ENCODE measurements at regions not wholly inside any gene's neighbourhood (a gene's known extent, or its start where the extent isn't known, plus 50 kb on each side); places are given as distances from the start of the nearest gene placed in this dataset.

DNA sequence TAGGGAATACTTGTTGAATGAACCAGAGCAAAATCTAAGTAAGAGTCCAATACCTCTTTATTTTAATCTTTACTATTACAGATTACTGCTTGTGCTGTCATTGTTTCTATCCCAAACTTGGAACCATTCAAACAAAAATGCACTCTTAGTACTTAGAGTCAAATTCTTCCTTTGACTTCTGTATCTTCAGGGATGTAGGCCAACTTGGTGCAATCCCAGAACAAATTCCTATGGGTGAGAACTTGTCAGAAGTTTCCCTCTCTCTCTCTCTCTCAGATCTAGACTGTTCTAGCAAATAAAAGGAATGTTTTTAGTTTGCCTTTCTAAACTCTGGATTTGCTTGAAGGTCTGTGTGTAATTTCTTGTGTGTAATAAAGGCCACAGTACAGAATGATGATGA is 329.0 kb upstream of the TMTC4 start:
- DNase-seq (ENCODE audit: low spot score in 2 of 2) = no peak
- intact Hi-C loops (cut with DNase I; ENCODE audit: low total_unique reads) = no loop called here
- H3K36me3 ChIP-seq = no peaks in the 10 kb centered on the region
- H3K4me3 ChIP-seq = no peak overlapping the region
- H3K4me1 ChIP-seq = no peaks in the 10 kb centered on the region
- TF ChIP-seq, protein P1, sequence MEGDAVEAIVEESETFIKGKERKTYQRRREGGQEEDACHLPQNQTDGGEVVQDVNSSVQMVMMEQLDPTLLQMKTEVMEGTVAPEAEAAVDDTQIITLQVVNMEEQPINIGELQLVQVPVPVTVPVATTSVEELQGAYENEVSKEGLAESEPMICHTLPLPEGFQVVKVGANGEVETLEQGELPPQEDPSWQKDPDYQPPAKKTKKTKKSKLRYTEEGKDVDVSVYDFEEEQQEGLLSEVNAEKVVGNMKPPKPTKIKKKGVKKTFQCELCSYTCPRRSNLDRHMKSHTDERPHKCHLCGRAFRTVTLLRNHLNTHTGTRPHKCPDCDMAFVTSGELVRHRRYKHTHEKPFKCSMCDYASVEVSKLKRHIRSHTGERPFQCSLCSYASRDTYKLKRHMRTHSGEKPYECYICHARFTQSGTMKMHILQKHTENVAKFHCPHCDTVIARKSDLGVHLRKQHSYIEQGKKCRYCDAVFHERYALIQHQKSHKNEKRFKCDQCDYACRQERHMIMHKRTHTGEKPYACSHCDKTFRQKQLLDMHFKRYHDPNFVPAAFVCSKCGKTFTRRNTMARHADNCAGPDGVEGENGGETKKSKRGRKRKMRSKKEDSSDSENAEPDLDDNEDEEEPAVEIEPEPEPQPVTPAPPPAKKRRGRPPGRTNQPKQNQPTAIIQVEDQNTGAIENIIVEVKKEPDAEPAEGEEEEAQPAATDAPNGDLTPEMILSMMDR (IDR thresholded peaks at IDR 0.05) = no peak
- TF ChIP-seq POLR2A (IDR thresholded peaks at IDR 0.05) = no peak
- no peak for TF ChIP-seq POLR2AphosphoS5 (IDR thresholded peaks at IDR 0.05)
- H3K9me3 ChIP-seq = no peaks in the 10 kb centered on the region
- H3K27me3 ChIP-seq = no peaks in the 10 kb centered on the region
- H3K27ac ChIP-seq = no peak overlapping the region

DNA sequence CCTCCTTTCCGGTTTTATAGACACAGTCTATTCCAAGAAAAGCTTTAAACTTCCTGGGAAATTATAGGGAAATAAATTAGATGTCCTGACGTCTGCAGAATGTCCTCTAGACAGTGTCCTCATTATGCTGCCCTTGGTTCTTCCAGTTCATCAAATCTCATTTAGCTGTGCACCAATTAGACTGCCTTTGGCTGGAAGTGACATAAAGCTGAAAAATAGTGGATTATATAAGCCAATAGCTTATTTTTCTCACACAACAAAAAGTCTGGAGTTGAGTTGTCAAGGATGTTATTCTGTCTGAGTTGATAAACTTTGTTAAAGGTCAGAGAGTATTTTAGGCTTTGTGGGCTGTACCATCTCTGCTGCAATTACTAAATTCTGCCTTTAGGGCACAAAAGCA is 314.8 kb upstream of the TMTC4 start:
- Histone ChIP-seq H3K4me1 (no peaks in the 10 kb centered on the region), H3K36me3 (no peaks in the 10 kb centered on the region), H3K27ac (no peak overlapping the region), H3K9me3 (peaks cover 4 to 18% of the 10 kb centered on the region in 2 donors), H3K4me3 (no peak overlapping the region), H3K27me3 (no peaks in the 10 kb centered on the region)
- DNase-seq (ENCODE audit: low spot score in 2 of 2) = no peak
- TF ChIP-seq POLR2A (IDR thresholded peaks at IDR 0.05) = no peak
- TF ChIP-seq, protein P1 (IDR thresholded peaks at IDR 0.05) = no peak
- no peak for TF ChIP-seq POLR2AphosphoS5 (IDR thresholded peaks at IDR 0.05)
- intact Hi-C loops (cut with DNase I; ENCODE audit: low total_unique reads) = no loop called here

DNA sequence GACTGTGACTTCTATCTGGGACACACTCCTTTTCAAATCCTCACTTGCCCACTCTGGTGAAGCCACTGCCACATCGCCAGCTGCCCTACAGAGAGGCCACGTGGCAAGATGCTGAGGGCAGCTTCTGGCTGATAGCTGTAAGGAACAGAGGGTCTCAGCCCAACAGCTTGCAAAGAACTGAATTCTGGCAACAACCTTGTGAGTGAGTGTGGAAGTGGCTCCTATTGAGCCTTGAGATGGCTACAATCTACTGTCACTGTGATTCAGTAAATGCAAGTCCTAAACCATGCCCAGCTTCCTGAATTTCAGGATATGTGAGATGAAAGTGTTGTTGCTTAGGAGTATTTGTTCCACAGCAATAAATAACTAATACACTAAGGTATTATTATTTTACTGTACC is 314.3 kb upstream of the TMTC4 start:
- H3K36me3 ChIP-seq = no peaks in the 10 kb centered on the region

DNA sequence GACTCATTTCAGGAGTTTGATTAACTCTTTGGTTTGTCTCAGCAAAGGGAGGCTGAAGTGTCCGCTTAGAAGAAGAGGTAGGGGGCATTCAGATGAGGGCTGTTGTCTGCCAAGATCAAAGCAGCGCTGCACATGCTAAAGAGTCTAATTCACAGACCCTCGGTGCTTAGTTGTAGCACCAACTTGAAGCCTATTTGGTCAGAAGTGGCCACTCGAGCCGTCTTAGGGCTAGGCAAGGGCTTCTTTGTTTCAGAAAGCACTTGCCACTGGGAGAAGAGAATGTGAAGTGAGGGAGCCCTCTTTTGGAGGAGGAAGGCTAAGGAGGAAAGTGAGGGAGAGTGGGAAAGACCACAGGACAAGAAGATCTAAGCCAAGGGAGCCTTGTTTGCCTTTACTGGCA is 313.4 kb upstream of the TMTC4 start:
- intact Hi-C loops (cut with DNase I; ENCODE audit: low total_unique reads) = no loop called here
- H3K36me3 ChIP-seq = no peaks in the 10 kb centered on the region
- H3K4me1 ChIP-seq = no peaks in the 10 kb centered on the region
- no peak for DNase-seq (ENCODE audit: low spot score in 2 of 2)
- H3K27me3 ChIP-seq = no peaks in the 10 kb centered on the region
- no peak overlapping the region for H3K4me3 ChIP-seq
- H3K27ac ChIP-seq = no peak overlapping the region
- TF ChIP-seq POLR2A (IDR thresholded peaks at IDR 0.05) (no peak), POLR2AphosphoS5 (IDR thresholded peaks at IDR 0.05) (no peak)
- TF ChIP-seq, protein P1 (IDR thresholded peaks at IDR 0.05) = no peak
- peaks cover 4 to 11% of the 10 kb centered on the region in 2 donors for H3K9me3 ChIP-seq

More for the DNA sequence above, 314.3 kb upstream of the TMTC4 start:
- Histone ChIP-seq H3K4me1 (no peaks in the 10 kb centered on the region), H3K27ac (no peak overlapping the region), H3K4me3 (no peak overlapping the region), H3K9me3 (peaks cover 4 to 18% of the 10 kb centered on the region in 2 donors), H3K27me3 (no peaks in the 10 kb centered on the region)
- TF ChIP-seq, protein P1 (IDR thresholded peaks at IDR 0.05) = no peak
- TF ChIP-seq POLR2AphosphoS5 (IDR thresholded peaks at IDR 0.05) (no peak), POLR2A (IDR thresholded peaks at IDR 0.05) (no peak)
- DNase-seq (ENCODE audit: low spot score in 2 of 2) = no peak
- intact Hi-C loops (cut with DNase I; ENCODE audit: low total_unique reads) = no loop called here

DNA sequence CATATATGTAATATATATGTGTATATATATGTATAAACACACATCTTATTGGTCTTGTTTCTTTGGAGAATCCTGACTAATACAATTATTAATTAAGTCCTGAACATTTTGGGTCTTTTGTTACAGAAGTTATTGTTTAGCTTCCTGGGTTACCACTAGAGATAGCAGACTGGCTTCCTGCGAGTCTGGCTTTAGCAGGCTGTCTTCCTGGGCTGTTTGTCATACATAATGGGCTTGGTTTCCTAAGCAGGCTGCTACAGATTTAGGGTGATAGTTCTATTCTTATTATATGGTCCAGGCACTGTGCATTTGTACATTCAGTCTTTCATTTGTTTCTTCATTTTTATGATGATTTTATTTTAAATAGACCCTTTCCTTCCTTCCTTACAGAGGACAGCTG is 312.0 kb upstream of the TMTC4 start:
- H3K27ac ChIP-seq = no peak overlapping the region
- H3K4me3 ChIP-seq = no peak overlapping the region
- H3K9me3 ChIP-seq = peaks cover 4 to 11% of the 10 kb centered on the region in 2 donors
- TF ChIP-seq POLR2AphosphoS5 (IDR thresholded peaks at IDR 0.05) (no peak), POLR2A (IDR thresholded peaks at IDR 0.05) (no peak)
- TF ChIP-seq, protein P1 (IDR thresholded peaks at IDR 0.05) = no peak
- DNase-seq (ENCODE audit: low spot score in 2 of 2) = no peak
- H3K27me3 ChIP-seq = no peaks in the 10 kb centered on the region
- intact Hi-C loops (cut with DNase I; ENCODE audit: low total_unique reads) = no loop called here
- no peaks in the 10 kb centered on the region for H3K36me3 ChIP-seq
- H3K4me1 ChIP-seq = no peaks in the 10 kb centered on the region
